HUES6 (cell line): ENCODE measurements at regions not wholly inside any gene's neighbourhood (a gene's known extent, or its start where the extent isn't known, plus 50 kb on each side); places are given as distances from the start of the nearest gene placed in this dataset.

Experiments
- H3K27ac ChIP-seq: 2 replicates; pipeline ENCODE4 v1.7.0; 2013; ENCODE audit warnings: low read depth, mild to moderate bottlenecking, low read length, inconsistent platforms
- H3K27me3 ChIP-seq: 2 replicates; pipeline ENCODE4 v1.6.1; 2013; ENCODE audit warnings: low read length; ENCODE audit not compliant: control insufficient read depth, insufficient read depth
- H3K36me3 ChIP-seq: 2 replicates; pipeline ENCODE4 v1.6.1; 2013; ENCODE audit warnings: low read length; ENCODE audit not compliant: control insufficient read depth, insufficient read depth
- H3K4me1 ChIP-seq: 2 replicates; pipeline ENCODE4 v1.6.1; 2013; ENCODE audit warnings: low read length; ENCODE audit not compliant: control insufficient read depth, insufficient read depth
- H3K4me3 ChIP-seq: 2 replicates; pipeline ENCODE4 v1.5.1; 2013; ENCODE audit warnings: low read depth, low read length
- H3K9ac ChIP-seq: one replicate; pipeline ENCODE4 v1.6.1; 2013; ENCODE audit warnings: mild to moderate bottlenecking, low read length
- H3K9me3 ChIP-seq: 2 replicates; pipeline ENCODE4 v1.6.1; 2013; ENCODE audit warnings: low read depth, low read length; ENCODE audit not compliant: control insufficient read depth, insufficient read depth

- Histone ChIP-seq H3K4me1 (no peaks in the 10 kb centered on the region), H3K9me3 (peaks cover 5% of the 10 kb centered on the region; the same call in 1 of the 2 replicates), H3K27ac (no peak overlapping the region), H3K27me3 (no peaks in the 10 kb centered on the region), H3K4me3 (no peak overlapping the region), H3K36me3 (no peaks in the 10 kb centered on the region), H3K9ac (no peak overlapping the region)
Measured at GRCh38 chr3:27865731-27866130, 143.6 kb upstream of the EOMES start.

- Histone ChIP-seq H3K4me3 (no peak overlapping the region), H3K9me3 (peaks cover 5% of the 10 kb centered on the region; the same call in 1 of the 2 replicates), H3K4me1 (no peaks in the 10 kb centered on the region), H3K27ac (no peak overlapping the region), H3K9ac (no peak overlapping the region), H3K27me3 (no peaks in the 10 kb centered on the region), H3K36me3 (no peaks in the 10 kb centered on the region)
Measured at GRCh38 chr3:27869152-27869551, 147.0 kb upstream of the EOMES start.

GRCh38 chr3:27877061-27878013 is 155.2 kb upstream of the EOMES start:
- peaks cover 3% of the 10 kb centered on the region; the same call in 1 of the 2 replicates for H3K27me3 ChIP-seq
- H3K36me3 ChIP-seq, result no peaks in the 10 kb centered on the region
- no peak overlapping the region for H3K4me3 ChIP-seq
- H3K4me1 ChIP-seq, result peaks cover 14% of the 10 kb centered on the region; the same call in 1 of the 2 replicates
- no peaks in the 10 kb centered on the region for H3K9me3 ChIP-seq
- H3K9ac ChIP-seq, result no peak overlapping the region
- H3K27ac ChIP-seq, result no peak overlapping the region

GRCh38 chr3:27878014-27878383 is 155.9 kb upstream of the EOMES start:
- H3K27me3 ChIP-seq, result peaks cover 3% of the 10 kb centered on the region; the same call in 1 of the 2 replicates
- H3K9me3 ChIP-seq, result no peaks in the 10 kb centered on the region
- peaks cover 14% of the 10 kb centered on the region for H3K4me1 ChIP-seq
- no peak overlapping the region for H3K27ac ChIP-seq
- H3K9ac ChIP-seq, result no peak overlapping the region
- no peaks in the 10 kb centered on the region for H3K36me3 ChIP-seq
- no peak overlapping the region for H3K4me3 ChIP-seq

GRCh38 chr3:27880969-27881892 is 159.1 kb upstream of the EOMES start:
- H3K9ac ChIP-seq, result no peak overlapping the region
- H3K4me1 ChIP-seq, result peaks cover 32% of the 10 kb centered on the region
- peaks cover 6% of the 10 kb centered on the region; the same call in 1 of the 2 replicates for H3K27me3 ChIP-seq

GRCh38 chr3:27883266-27883665 is 161.1 kb upstream of the EOMES start:
- Histone ChIP-seq H3K9ac (no peak overlapping the region), H3K27me3 (peaks cover 22% of the 10 kb centered on the region)

More at GRCh38 chr3:27880969-27881892, 159.1 kb upstream of the EOMES start:
- no peaks in the 10 kb centered on the region for H3K9me3 ChIP-seq
- no peak overlapping the region for H3K4me3 ChIP-seq
- no peak overlapping the region for H3K27ac ChIP-seq
- H3K36me3 ChIP-seq, result no peaks in the 10 kb centered on the region

GRCh38 chr3:27885641-27886040 is 163.5 kb upstream of the EOMES start:
- no peak overlapping the region for H3K27ac ChIP-seq
- no peaks in the 10 kb centered on the region for H3K9me3 ChIP-seq
- peak overlapping the region; percentile 12; the same call in 1 of the 2 replicates for H3K4me3 ChIP-seq
- no peaks in the 10 kb centered on the region for H3K36me3 ChIP-seq
- H3K4me1 ChIP-seq, result peaks cover 34% of the 10 kb centered on the region
- H3K27me3 ChIP-seq, result peaks cover 35% of the 10 kb centered on the region
- H3K9ac ChIP-seq, result no peak overlapping the region

More at GRCh38 chr3:27883266-27883665, 161.1 kb upstream of the EOMES start:
- Histone ChIP-seq H3K9me3 (no peaks in the 10 kb centered on the region), H3K4me1 (peaks cover 34% of the 10 kb centered on the region), H3K4me3 (no peak overlapping the region), H3K27ac (no peak overlapping the region), H3K36me3 (no peaks in the 10 kb centered on the region)

GRCh38 chr3:27888562-27888961 is 166.4 kb upstream of the EOMES start:
- H3K36me3 ChIP-seq, result no peaks in the 10 kb centered on the region
- H3K27ac ChIP-seq, result no peak overlapping the region
- H3K4me1 ChIP-seq, result peaks cover 21% of the 10 kb centered on the region
- no peaks in the 10 kb centered on the region for H3K9me3 ChIP-seq
- H3K9ac ChIP-seq, result no peak overlapping the region
- no peak overlapping the region for H3K4me3 ChIP-seq
- peaks cover 33% of the 10 kb centered on the region for H3K27me3 ChIP-seq

- H3K4me3 ChIP-seq, result no peak overlapping the region
- H3K4me1 ChIP-seq, result peaks cover 21% of the 10 kb centered on the region
- H3K9me3 ChIP-seq, result no peaks in the 10 kb centered on the region
Measured at GRCh38 chr3:27889745-27890144, 167.6 kb upstream of the EOMES start.

GRCh38 chr3:27900316-27900715 is 178.2 kb upstream of the EOMES start:
- no peak overlapping the region for H3K4me3 ChIP-seq

More at GRCh38 chr3:27889745-27890144, 167.6 kb upstream of the EOMES start:
- H3K27me3 ChIP-seq, result peaks cover 33% of the 10 kb centered on the region
- no peak overlapping the region for H3K27ac ChIP-seq
- no peak overlapping the region for H3K9ac ChIP-seq
- H3K36me3 ChIP-seq, result no peaks in the 10 kb centered on the region

More at GRCh38 chr3:27900316-27900715, 178.2 kb upstream of the EOMES start:
- Histone ChIP-seq H3K4me1 (no peaks in the 10 kb centered on the region), H3K9me3 (no peaks in the 10 kb centered on the region), H3K27ac (no peak overlapping the region), H3K9ac (no peak overlapping the region), H3K27me3 (no peaks in the 10 kb centered on the region), H3K36me3 (no peaks in the 10 kb centered on the region)
